Activated CD4-positive, alpha-beta T cell treated with anti-CD3 and anti-CD28 coated beads for 36 hours (primary cell): ENCODE measurements at regions not wholly inside any gene's neighbourhood (a gene's known extent, or its start where the extent isn't known, plus 50 kb on each side); places are given as distances from the start of the nearest gene placed in this dataset.

Experiments
- ATAC-seq: fragments of 200-7000 bp; cut with Tn5 transposase; one replicate; pipeline ENCODE4 v1.10.0; 2021; ENCODE audit warnings: mild to moderate bottlenecking, moderate library complexity
- CTCF ChIA-PET: fragments of 350-600 bp; sonication (Branson Sonifier 250); formaldehyde crosslinking; loops from one replicate; lab custom pipeline; 2021; ENCODE audit warnings: antibody characterized with exemption; lab: Charles Lee
- POLR2A ChIA-PET: fragments of 350-600 bp; sonication (Branson Sonifier 250); formaldehyde crosslinking; loops from one replicate; lab custom pipeline; 2021; ENCODE audit warnings: antibody characterized with exemption, inconsistent platforms; lab: Charles Lee
- DNase-seq: peaks from one replicate; pipeline ENCODE4 v3.0.0-alpha.2; 2020
- H3K27ac Mint-ChIP-seq: one replicate; pipeline ENCODE4 v1.8.0; 2021; ENCODE audit warnings: mixed read lengths
- H3K27me3 Mint-ChIP-seq: one replicate; pipeline ENCODE4 v1.8.0; 2021; ENCODE audit warnings: mixed read lengths
- H3K36me3 Mint-ChIP-seq: one replicate; pipeline ENCODE4 v1.8.0; 2021; ENCODE audit warnings: low read depth, mixed read lengths
- H3K4me1 Mint-ChIP-seq: one replicate; pipeline ENCODE4 v1.8.0; 2021; ENCODE audit warnings: mixed read lengths
- H3K4me3 Mint-ChIP-seq: one replicate; pipeline ENCODE4 v1.8.0; 2021; ENCODE audit warnings: mild to moderate bottlenecking, moderate library complexity, mixed read lengths
- H3K9me3 Mint-ChIP-seq: one replicate; pipeline ENCODE4 v1.8.0; 2021; ENCODE audit warnings: low read depth, mixed read lengths
- intact Hi-C, 2 experiments: fragments of 100-400 bp; cut with DNase I in 1 of 2; cut with micrococcal nuclease in 1 of 2; formaldehyde crosslinking; loops; one replicate each; pipeline versions ENCODE4 v1.14.2 to v1.15.1; 2022 to 2024; cut with DNase I, micrococcal nuclease

DNA sequence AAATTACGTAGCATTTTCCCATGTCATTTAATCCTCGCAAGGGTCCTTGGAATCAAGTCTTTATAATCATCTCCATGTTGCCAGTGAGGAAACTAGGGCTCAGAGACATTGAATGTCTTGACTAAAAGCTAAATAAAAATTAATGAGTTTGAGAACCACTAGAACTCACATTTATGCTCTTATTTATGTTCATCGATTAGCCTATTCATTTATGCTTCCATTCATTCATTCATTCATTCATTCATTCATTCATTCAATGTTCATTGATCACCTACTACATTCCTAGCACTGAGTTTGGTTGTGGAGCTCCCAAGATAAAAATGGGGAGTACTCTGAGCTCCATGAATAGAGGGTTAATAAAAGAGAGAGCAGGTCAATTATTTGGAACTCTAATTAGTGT is 59.7 kb downstream of the KCNA1 start:
- Mint-ChIP-seq H3K27me3 (peaks cover 27% of the 10 kb centered on the region), H3K27ac (no peak overlapping the region), H3K36me3 (no peaks in the 10 kb centered on the region), H3K4me3 (no peak overlapping the region), H3K9me3 (no peaks in the 10 kb centered on the region), H3K4me1 (no peaks in the 10 kb centered on the region)
- ChIA-PET CTCF (interaction anchor here (0.7 kb wide), 1 partner anchor 16 kb away, joined by 3 read pairs; no protein-coding TSS in a partner anchor), POLR2A (no interaction called here)
- intact Hi-C loops: no loop called here
- DNase-seq (no peak), ATAC-seq (no peak)

DNA sequence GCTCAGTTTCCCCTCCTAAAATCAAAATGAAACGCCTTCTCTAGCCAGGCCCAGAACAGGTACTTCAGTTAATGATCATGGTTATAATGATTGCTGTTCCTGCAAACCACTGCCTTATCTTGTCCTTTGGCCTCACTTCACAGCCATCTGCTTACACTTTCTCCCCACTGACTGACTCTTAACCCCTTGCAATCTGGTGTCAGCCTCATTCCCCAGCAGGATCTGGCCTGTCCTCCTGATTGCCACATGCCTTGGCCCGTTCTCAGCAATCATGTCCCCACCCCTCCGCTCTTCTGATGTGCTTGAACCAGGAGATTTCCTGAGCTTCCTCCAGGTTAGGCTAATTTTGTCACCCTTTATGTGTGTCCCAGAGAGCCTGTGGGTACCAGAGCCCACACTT is 64.5 kb downstream of the KCNA1 start:
- POLR2A ChIA-PET: no interaction called here
- CTCF ChIA-PET: no interaction called here
- H3K36me3 Mint-ChIP-seq: no peaks in the 10 kb centered on the region
- peaks cover 34% of the 10 kb centered on the region for H3K27me3 Mint-ChIP-seq
- H3K4me1 Mint-ChIP-seq: no peaks in the 10 kb centered on the region
- intact Hi-C loops: no loop called here
- no peak overlapping the region for H3K27ac Mint-ChIP-seq
- H3K9me3 Mint-ChIP-seq: no peaks in the 10 kb centered on the region
- no peak for ATAC-seq
- DNase-seq: no peak
- no peak overlapping the region for H3K4me3 Mint-ChIP-seq

DNA sequence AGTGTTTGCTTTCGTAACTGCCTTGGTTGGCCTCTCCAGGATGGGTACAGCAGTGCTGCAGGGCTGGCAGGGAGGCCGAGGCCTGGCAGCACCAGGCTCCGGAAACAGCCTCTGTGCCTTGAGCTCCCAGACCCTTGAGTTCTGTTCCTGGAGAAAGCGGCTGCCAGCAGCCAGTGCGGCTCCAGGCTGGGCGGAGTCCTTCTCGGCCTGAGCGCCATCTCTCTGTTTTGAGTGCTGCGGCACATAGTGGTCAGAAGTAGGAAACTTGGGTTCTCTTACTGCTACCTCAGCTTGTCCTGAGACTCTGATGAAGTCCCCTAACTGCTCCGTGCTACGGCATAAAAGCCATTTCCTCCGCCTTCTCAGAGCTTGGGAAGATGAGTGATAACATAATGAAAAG is 65.9 kb downstream of the KCNA1 start:
- CTCF ChIA-PET: no interaction called here
- Mint-ChIP-seq H3K27ac (no peak overlapping the region), H3K9me3 (no peaks in the 10 kb centered on the region), H3K4me3 (no peak overlapping the region), H3K36me3 (no peaks in the 10 kb centered on the region), H3K4me1 (no peaks in the 10 kb centered on the region), H3K27me3 (peaks cover 26% of the 10 kb centered on the region)
- ATAC-seq (no peak), DNase-seq (no peak)
- POLR2A ChIA-PET: no interaction called here
- intact Hi-C loops: no loop called here

DNA sequence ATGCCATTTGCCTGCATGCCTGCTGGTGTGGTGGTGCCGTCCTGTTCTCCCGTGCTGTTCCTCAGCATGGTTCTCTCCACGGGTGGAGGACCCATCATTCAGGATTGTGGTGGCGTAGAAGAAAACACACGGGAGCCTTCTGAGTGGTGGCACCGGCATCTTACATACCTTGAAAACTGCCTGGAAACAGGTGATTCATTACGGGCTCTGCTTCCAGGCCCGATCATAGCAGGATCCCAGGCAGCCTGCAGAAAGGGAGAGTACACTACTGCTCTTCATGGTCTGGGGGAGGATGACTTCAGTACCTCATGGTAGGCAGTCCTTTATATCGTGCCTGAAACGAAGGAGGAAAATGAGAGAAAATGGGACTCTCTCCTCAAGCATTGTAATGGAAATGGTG is 66.6 kb upstream of the KCNA5 start:
- Mint-ChIP-seq H3K27me3 (peaks cover 24% of the 10 kb centered on the region), H3K4me1 (no peaks in the 10 kb centered on the region), H3K36me3 (no peaks in the 10 kb centered on the region), H3K4me3 (no peak overlapping the region), H3K9me3 (no peaks in the 10 kb centered on the region), H3K27ac (no peak overlapping the region)
- ATAC-seq (no peak), DNase-seq (no peak)
- ChIA-PET CTCF (no interaction called here), POLR2A (no interaction called here)
- intact Hi-C loops: no loop called here

DNA sequence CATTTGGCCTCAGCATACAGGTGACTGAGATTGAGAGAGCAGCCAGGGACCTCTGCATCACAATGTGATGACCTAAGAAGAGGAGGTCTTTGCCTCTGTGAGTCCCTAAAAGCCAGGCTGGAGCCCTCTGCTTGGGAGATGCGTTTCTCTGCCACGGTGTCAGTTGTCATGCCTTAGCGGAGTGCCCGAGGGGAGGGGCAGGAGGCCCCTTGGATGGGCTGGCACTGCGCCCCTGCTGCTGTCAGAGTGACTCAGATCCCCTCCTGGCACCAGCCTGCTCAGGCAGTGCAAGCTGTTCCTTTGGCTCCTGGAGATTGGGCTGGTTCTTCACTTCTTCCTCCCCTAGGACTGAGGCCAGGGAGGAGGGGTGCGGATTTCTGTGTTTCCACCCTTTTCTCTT is 64.9 kb upstream of the KCNA5 start:
- H3K36me3 Mint-ChIP-seq: no peaks in the 10 kb centered on the region
- ChIA-PET POLR2A (no interaction called here), CTCF (no interaction called here)
- no peak for ATAC-seq
- H3K27me3 Mint-ChIP-seq: peaks cover 27% of the 10 kb centered on the region
- no peaks in the 10 kb centered on the region for H3K4me1 Mint-ChIP-seq
- DNase-seq: no peak
- intact Hi-C loops: no loop called here
- no peak overlapping the region for H3K4me3 Mint-ChIP-seq
- no peak overlapping the region for H3K27ac Mint-ChIP-seq
- H3K9me3 Mint-ChIP-seq: no peaks in the 10 kb centered on the region

DNA sequence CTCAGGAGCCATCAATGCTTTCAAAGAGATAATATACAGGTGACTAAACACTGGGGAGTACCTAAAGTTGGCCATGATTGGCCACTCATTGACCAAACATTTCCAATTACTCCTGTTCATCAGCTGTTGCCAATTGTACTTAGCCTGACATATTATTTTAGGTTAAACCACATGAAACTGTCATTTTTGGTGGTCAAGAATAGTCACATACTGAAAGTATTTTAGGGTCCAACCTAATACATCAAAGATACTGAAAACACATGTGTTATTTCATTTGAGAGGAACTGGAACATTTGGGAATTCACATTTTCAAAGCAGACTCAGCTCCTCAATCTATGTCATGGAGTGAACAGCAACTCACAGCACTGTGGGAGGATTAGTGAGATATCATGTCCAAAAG is 63.9 kb upstream of the KCNA5 start:
- H3K9me3 Mint-ChIP-seq: no peaks in the 10 kb centered on the region
- ChIA-PET CTCF (interaction anchor here (0.7 to 0.9 kb wide), 2 partner anchors 13 to 123 kb away, joined by 3 read pairs; no protein-coding TSS in a partner anchor), POLR2A (no interaction called here)
- H3K4me3 Mint-ChIP-seq: no peak overlapping the region
- H3K27ac Mint-ChIP-seq: no peak overlapping the region
- H3K36me3 Mint-ChIP-seq: no peaks in the 10 kb centered on the region
- no peaks in the 10 kb centered on the region for H3K4me1 Mint-ChIP-seq
- intact Hi-C loops: no loop called here
- H3K27me3 Mint-ChIP-seq: peaks cover 20% of the 10 kb centered on the region
- ATAC-seq (no peak), DNase-seq (no peak)

DNA sequence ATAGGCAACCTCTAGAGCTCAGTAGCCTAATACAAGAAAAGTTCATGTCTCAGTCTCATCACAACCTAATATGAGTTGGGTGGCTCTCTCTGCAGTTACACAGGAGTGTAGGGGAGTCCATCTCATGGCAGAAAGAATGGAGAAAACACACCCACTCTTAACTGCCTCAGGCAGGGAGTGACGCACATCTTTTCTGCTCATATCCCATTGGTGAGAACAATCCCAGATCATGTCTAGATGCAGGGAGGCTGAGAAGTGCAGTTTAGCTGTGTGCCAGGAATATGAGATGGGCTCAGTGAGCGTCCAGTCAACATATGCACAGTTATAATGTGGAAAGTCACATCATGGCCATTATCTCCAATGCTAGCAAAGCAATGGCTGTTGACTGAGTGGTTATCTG is 59.3 kb upstream of the KCNA5 start:
- intact Hi-C loops: no loop called here
- no peaks in the 10 kb centered on the region for H3K36me3 Mint-ChIP-seq
- no peak overlapping the region for H3K4me3 Mint-ChIP-seq
- no peak overlapping the region for H3K27ac Mint-ChIP-seq
- H3K9me3 Mint-ChIP-seq: no peaks in the 10 kb centered on the region
- peaks cover 11% of the 10 kb centered on the region for H3K27me3 Mint-ChIP-seq
- no peaks in the 10 kb centered on the region for H3K4me1 Mint-ChIP-seq
- DNase-seq (no peak), ATAC-seq (no peak)
- ChIA-PET CTCF (interaction anchor here (1.0 kb wide), 1 partner anchor 127 kb away, joined by 3 read pairs; no protein-coding TSS in a partner anchor), POLR2A (no interaction called here)

DNA sequence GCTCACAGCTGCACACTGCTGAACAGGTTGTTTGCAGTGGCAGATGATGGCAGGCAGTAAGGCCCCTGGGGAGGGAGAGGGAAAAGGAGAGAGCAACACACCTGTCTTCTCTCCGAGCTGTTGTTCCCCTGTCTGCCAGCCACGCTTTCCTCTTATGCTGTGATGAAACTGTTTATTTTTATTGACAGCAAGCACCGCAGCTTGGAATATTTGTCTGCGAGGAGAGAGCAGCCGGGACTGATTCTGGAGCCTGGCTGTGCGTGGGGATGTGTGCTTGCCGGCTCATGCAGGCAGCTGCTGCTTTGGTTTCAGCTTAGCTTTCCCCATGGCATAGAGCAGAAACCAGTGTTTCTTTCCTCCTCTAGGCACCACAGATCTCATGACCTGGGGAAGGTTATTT is 58.7 kb upstream of the KCNA5 start:
- no peaks in the 10 kb centered on the region for H3K4me1 Mint-ChIP-seq
- no peak overlapping the region for H3K4me3 Mint-ChIP-seq
- CTCF ChIA-PET: interaction anchor here (1.0 kb wide), 1 partner anchor 127 kb away, joined by 3 read pairs; no protein-coding TSS in a partner anchor
- no peaks in the 10 kb centered on the region for H3K36me3 Mint-ChIP-seq
- H3K27ac Mint-ChIP-seq: no peak overlapping the region
- POLR2A ChIA-PET: no interaction called here
- DNase-seq: no peak
- intact Hi-C loops: no loop called here
- peaks cover 11% of the 10 kb centered on the region for H3K27me3 Mint-ChIP-seq
- no peak for ATAC-seq
- no peaks in the 10 kb centered on the region for H3K9me3 Mint-ChIP-seq

DNA sequence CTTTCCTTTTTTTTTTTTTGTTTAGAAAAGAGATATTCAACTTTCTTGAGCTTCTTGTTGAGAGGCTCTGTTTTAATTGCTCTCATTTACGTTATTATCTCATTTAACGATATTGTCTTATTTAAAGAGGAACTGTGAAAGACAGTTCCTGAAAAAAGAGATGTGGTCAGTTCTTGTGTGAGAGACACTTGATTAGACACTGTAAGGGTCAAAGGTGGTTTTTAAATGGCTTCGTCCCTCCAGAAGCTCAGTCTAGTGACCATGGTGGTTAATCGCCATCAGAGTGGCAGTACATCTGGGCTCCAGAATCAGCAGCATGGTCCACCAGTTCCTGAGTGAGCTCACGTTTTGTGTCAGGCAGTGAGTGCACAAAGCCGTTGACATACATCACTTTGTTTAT is 57.9 kb upstream of the KCNA5 start:
- Mint-ChIP-seq H3K4me1 (no peaks in the 10 kb centered on the region), H3K27ac (no peak overlapping the region), H3K9me3 (no peaks in the 10 kb centered on the region), H3K27me3 (peaks cover 11% of the 10 kb centered on the region), H3K4me3 (no peak overlapping the region), H3K36me3 (no peaks in the 10 kb centered on the region)
- ATAC-seq (no peak), DNase-seq (no peak)
- CTCF ChIA-PET: interaction anchor here (0.6 kb wide), 1 partner anchor 16 kb away, joined by 3 read pairs; no protein-coding TSS in a partner anchor
- POLR2A ChIA-PET: no interaction called here
- intact Hi-C loops: no loop called here

DNA sequence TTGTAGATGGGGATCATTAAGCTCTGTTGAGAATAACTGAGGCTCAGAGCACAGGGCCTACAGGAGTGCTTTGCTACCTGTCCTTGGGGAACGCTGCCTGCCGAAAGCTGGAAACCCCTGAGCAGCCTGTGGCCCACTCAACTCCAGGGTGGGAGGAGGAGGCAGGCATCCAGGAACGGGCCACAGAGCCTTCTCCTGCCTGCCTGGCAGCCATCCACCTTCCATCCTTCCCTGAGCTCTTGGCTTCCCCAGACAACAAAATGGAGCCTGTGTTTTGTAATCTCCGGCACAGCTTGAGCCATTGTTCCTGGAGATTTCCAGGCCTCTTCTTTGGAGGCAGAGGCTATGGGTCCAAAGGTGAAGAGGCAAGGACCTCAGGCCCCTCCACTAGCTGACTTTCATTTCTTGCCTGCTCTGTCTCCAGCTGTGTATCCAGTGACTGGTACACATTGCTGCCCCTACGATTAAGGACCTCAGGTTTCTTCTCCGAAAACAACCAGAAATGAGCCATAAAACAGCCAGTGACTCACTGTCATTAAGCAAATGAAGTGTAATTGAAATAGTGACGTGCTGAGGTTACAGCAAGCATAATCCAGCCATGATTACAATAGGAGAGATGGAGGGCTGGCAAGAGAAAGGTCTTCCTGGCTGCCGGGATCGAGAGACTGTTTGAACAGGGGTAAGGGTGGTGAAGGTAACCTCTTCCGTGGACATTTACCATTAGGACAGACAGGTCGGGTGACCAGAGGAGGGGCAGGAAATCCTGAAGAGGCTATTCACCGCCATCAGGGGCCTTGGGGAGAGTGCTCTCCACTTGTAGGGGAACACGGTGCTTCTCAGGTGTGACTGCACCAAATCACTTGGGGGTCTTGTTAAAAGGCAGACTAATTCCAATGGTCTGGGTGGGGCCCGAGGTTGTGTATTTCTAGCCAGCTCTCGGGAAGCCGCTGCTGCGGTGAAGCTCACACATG is 56.3 kb upstream of the KCNA5 start:
- POLR2A ChIA-PET: interaction anchor here (0.7 kb wide), 1 partner anchor 71 kb away, joined by 3 read pairs; no protein-coding TSS in a partner anchor
- no peaks in the 10 kb centered on the region for H3K9me3 Mint-ChIP-seq
- intact Hi-C loops: no loop called here
- DNase-seq (no peak), ATAC-seq (no peak)
- H3K27ac Mint-ChIP-seq: no peak overlapping the region
- H3K27me3 Mint-ChIP-seq: peaks cover 18% of the 10 kb centered on the region
- no peaks in the 10 kb centered on the region for H3K36me3 Mint-ChIP-seq
- no peak overlapping the region for H3K4me3 Mint-ChIP-seq
- no peaks in the 10 kb centered on the region for H3K4me1 Mint-ChIP-seq
- CTCF ChIA-PET: interaction anchor here (1.1 kb wide), 1 partner anchor 129 kb away, joined by 3 read pairs; no protein-coding TSS in a partner anchor

DNA sequence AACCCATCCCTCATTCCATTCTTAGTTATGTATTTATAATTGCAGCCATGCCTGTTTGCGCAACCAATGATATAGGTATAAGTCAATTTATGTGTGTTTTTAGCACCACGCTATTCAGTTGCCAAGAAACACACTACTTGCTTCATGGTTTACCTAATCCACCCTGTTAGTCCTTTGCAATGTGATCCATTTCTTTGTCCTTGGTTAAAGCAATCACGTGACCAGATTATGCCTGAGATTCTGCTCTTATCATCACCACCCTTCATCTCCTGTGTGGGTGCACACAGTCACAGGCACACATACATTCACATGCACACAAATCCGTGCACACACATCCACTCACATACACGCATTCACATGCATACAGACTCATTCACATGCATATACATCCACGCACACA is 52.3 kb upstream of the KCNA5 start:
- no peaks in the 10 kb centered on the region for H3K36me3 Mint-ChIP-seq
- POLR2A ChIA-PET: no interaction called here
- CTCF ChIA-PET: no interaction called here
- ATAC-seq: no peak
- intact Hi-C loops: no loop called here
- H3K27me3 Mint-ChIP-seq: peaks cover 18% of the 10 kb centered on the region
- H3K4me1 Mint-ChIP-seq: no peaks in the 10 kb centered on the region
- DNase-seq: no peak
- no peak overlapping the region for H3K4me3 Mint-ChIP-seq
- H3K27ac Mint-ChIP-seq: no peak overlapping the region
- no peaks in the 10 kb centered on the region for H3K9me3 Mint-ChIP-seq

DNA sequence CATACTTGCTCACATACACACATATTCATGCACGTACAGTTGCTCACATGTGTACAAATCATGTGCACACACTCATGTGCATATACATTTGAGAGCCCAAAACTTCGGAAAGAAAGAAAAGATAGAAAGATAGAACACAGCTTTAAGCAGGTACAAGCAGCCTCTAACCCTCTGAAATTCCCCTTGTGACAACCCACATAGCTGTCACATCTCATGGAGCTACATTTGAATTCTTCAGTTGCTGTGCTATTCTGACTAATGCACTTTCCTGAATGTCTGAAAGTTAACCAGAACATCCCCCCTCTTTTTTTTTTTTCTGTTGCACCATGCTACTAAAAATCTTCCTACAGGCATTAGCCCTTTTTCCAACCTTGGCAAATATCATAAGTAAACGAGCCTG is 51.9 kb upstream of the KCNA5 start:
- Mint-ChIP-seq H3K9me3 (no peaks in the 10 kb centered on the region), H3K4me3 (no peak overlapping the region), H3K36me3 (no peaks in the 10 kb centered on the region), H3K4me1 (no peaks in the 10 kb centered on the region), H3K27me3 (peaks cover 18% of the 10 kb centered on the region), H3K27ac (no peak overlapping the region)
- ATAC-seq (no peak), DNase-seq (no peak)
- intact Hi-C loops: no loop called here
- ChIA-PET CTCF (interaction anchor here (0.6 to 1.0 kb wide), 2 partner anchors 134 to 137 kb away, joined by 3 read pairs; no protein-coding TSS in a partner anchor), POLR2A (no interaction called here)
